ENCODE measurements at regions not wholly inside any gene's neighbourhood (a gene's known extent, or its start where the extent isn't known, plus 50 kb on each side); places are given as distances from the start of the nearest gene placed in this dataset.

DNA sequence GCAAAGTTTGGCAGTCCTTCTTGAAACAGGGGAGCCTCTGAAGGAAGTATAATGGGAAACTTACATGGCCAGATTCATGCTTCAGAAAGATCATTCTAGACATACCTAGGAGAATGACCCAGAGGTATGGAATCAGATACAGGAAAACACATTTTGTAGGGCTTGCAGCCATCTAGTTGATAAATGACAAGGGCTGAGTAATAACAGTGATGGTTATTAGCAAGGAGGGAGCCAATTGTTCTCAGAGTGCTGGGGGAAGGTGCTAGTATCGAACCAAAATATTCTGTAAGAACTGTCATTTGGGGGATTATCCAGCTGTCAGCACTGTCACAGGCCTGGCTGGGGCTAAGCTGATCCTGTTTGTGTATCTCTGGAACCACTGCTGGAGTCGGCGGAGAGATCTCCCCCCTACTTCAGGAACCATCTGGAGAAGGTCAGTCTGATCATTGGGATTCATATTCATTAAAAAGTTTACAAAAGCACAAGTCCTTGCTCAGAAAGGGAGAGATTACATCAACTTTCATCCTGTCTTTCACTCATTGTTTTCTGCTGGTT is 113.8 kb upstream of the THSD7B start:
- no peak overlapping the region for H2AFZ ChIP-seq (ENCODE audit: low read depth, low read length)
- no peak overlapping the region for H3K23ac ChIP-seq (ENCODE audit: low read length in 2 of 2)
- no peak overlapping the region for H3K4me3 ChIP-seq (ENCODE audit: insufficient read depth in 1 of 2, low read depth in 1 of 2, low read length in 2 of 2)
- no peaks in the 10 kb centered on the region for H3K79me1 ChIP-seq (replicated peaks; ENCODE audit: low read length, poor library complexity, severe bottlenecking)
- no peak overlapping the region for H4K8ac ChIP-seq (ENCODE audit: low read length)
- H3K36me3 ChIP-seq (ENCODE audit: control insufficient read depth in 1 of 2, insufficient read depth in 2 of 2, low read depth in 1 of 2, low read length in 2 of 2): no peaks in the 10 kb centered on the region
- no peak overlapping the region for H3K9ac ChIP-seq (ENCODE audit: low read length)
- no peaks in the 10 kb centered on the region for H3K4me1 ChIP-seq (ENCODE audit: control insufficient read depth, insufficient read depth, low read depth, low read length)
- no peaks in the 10 kb centered on the region for H3K9me3 ChIP-seq (ENCODE audit: control insufficient read depth, low read length)
- H3K4ac ChIP-seq (ENCODE audit: low read depth in 1 of 2, low read length in 2 of 2): no peak overlapping the region
- no peak overlapping the region for H3K4me2 ChIP-seq (ENCODE audit: low read length, poor library complexity, severe bottlenecking)
- no peak overlapping the region for H2BK5ac ChIP-seq (ENCODE audit: low read depth, low read length, poor library complexity, severe bottlenecking)
- WGBS: 70% methylated on average over 3 of the region's 3 CpGs
- H2AK5ac ChIP-seq (ENCODE audit: low read length, severe bottlenecking): no peak overlapping the region
- H3K18ac ChIP-seq (ENCODE audit: low read depth in 1 of 2, low read length in 2 of 2): no peak overlapping the region
- DNase-seq: no peak
- no peak overlapping the region for H3K27ac ChIP-seq (ENCODE audit: low read length, poor library complexity, severe bottlenecking)
- H3K14ac ChIP-seq (ENCODE audit: low read length in 2 of 2): no peak overlapping the region
- no peaks in the 10 kb centered on the region for H3K27me3 ChIP-seq (ENCODE audit: control insufficient read depth in 1 of 2, insufficient read depth in 1 of 2, low read length in 2 of 2)
- no peak overlapping the region for H2BK15ac ChIP-seq (ENCODE audit: low read depth, poor library complexity, severe bottlenecking)
- no peak overlapping the region for H2BK120ac ChIP-seq (ENCODE audit: low read depth, low read length)
- no peak overlapping the region for H4K91ac ChIP-seq (ENCODE audit: low read length)
- H2BK12ac ChIP-seq (ENCODE audit: low read length in 2 of 2): no peak overlapping the region

DNA sequence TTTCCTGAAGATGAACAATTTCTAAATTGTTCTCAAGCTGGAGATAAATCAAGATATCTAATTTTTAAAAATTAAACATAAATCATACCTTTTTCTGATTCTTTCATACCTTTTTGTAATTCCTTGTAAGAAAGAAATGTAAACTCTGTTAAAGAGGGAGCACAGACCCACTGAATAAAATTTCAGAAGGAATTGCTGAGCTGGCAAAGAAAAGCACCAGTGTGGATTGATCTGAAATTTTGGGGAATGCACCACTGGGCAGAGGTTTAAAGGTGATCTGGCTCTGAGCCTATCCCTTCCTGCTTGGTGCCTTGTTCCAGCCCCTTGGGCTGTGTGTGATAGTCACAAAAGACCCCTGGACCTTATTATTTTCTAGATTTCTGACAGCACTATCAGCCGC is 118.3 kb upstream of the THSD7B start:
- no peak overlapping the region for H2AFZ ChIP-seq (ENCODE audit: low read depth, low read length)
- H3K4me2 ChIP-seq (ENCODE audit: low read length, poor library complexity, severe bottlenecking): no peak overlapping the region
- H3K4me1 ChIP-seq (ENCODE audit: control insufficient read depth, insufficient read depth, low read depth, low read length): no peaks in the 10 kb centered on the region
- WGBS: no CpG with 5 or more reads among the region's 1 CpG
- no peaks in the 10 kb centered on the region for H3K79me1 ChIP-seq (replicated peaks; ENCODE audit: low read length, poor library complexity, severe bottlenecking)
- H2BK5ac ChIP-seq (ENCODE audit: low read depth, low read length, poor library complexity, severe bottlenecking): no peak overlapping the region
- H2BK12ac ChIP-seq (ENCODE audit: low read length in 2 of 2): no peak overlapping the region
- H4K91ac ChIP-seq (ENCODE audit: low read length): no peak overlapping the region
- no peak for DNase-seq
- no peak overlapping the region for H3K23ac ChIP-seq (ENCODE audit: low read length in 2 of 2)
- H3K9ac ChIP-seq (ENCODE audit: low read length): no peak overlapping the region
- no peak overlapping the region for H3K4me3 ChIP-seq (ENCODE audit: insufficient read depth in 1 of 2, low read depth in 1 of 2, low read length in 2 of 2)
- no peak overlapping the region for H3K4ac ChIP-seq (ENCODE audit: low read depth in 1 of 2, low read length in 2 of 2)
- H2AK5ac ChIP-seq (ENCODE audit: low read length, severe bottlenecking): no peak overlapping the region
- H2BK120ac ChIP-seq (ENCODE audit: low read depth, low read length): no peak overlapping the region
- no peak overlapping the region for H3K14ac ChIP-seq (ENCODE audit: low read length in 2 of 2)
- H4K8ac ChIP-seq (ENCODE audit: low read length): no peak overlapping the region
- H3K27ac ChIP-seq (ENCODE audit: low read length, poor library complexity, severe bottlenecking): no peak overlapping the region
- no peaks in the 10 kb centered on the region for H3K27me3 ChIP-seq (ENCODE audit: control insufficient read depth in 1 of 2, insufficient read depth in 1 of 2, low read length in 2 of 2)
- no peaks in the 10 kb centered on the region for H3K9me3 ChIP-seq (ENCODE audit: control insufficient read depth, low read length)
- no peaks in the 10 kb centered on the region for H3K36me3 ChIP-seq (ENCODE audit: control insufficient read depth in 1 of 2, insufficient read depth in 2 of 2, low read depth in 1 of 2, low read length in 2 of 2)
- no peak overlapping the region for H3K18ac ChIP-seq (ENCODE audit: low read depth in 1 of 2, low read length in 2 of 2)
- H2BK15ac ChIP-seq (ENCODE audit: low read depth, poor library complexity, severe bottlenecking): no peak overlapping the region

DNA sequence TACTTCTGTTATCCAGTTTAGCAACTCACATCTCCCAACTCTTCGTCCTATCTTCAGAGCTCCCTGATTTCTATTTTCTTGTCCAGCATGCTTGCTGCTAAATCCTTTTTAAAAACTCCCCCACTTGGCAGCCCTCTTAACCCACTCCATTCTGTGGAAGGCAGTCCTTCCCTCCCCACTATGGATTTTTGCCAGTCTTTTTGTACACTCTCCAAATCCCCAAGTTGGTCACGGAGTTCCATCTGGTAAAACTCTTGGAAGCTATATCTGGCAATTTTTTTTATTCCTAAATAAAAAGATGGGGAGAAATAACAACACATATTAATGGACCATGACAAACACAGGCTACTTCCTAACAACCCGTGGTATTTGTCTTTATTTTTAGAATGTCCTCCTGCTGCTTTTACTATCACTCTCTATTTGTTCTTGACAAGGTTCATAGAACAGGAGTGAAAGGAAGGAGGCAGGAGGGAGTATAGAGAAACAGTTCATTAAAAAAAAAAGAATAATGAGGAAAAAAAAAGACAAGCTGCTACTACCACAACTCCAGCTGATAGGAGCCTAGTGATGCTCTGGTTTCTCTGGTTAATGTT is 120.0 kb upstream of the THSD7B start:
- H2BK120ac ChIP-seq (ENCODE audit: low read depth, low read length): no peak overlapping the region
- no peaks in the 10 kb centered on the region for H3K79me1 ChIP-seq (replicated peaks; ENCODE audit: low read length, poor library complexity, severe bottlenecking)
- no peak overlapping the region for H3K4me2 ChIP-seq (ENCODE audit: low read length, poor library complexity, severe bottlenecking)
- no peaks in the 10 kb centered on the region for H3K36me3 ChIP-seq (ENCODE audit: control insufficient read depth in 1 of 2, insufficient read depth in 2 of 2, low read depth in 1 of 2, low read length in 2 of 2)
- WGBS: 48% methylated on average over 1 of the region's 3 CpGs
- no peak overlapping the region for H3K4ac ChIP-seq (ENCODE audit: low read depth in 1 of 2, low read length in 2 of 2)
- DNase-seq: no peak
- H3K14ac ChIP-seq (ENCODE audit: low read length in 2 of 2): no peak overlapping the region
- H3K27ac ChIP-seq (ENCODE audit: low read length, poor library complexity, severe bottlenecking): no peak overlapping the region
- H2BK5ac ChIP-seq (ENCODE audit: low read depth, low read length, poor library complexity, severe bottlenecking): no peak overlapping the region
- H3K9ac ChIP-seq (ENCODE audit: low read length): no peak overlapping the region
- H3K27me3 ChIP-seq (ENCODE audit: control insufficient read depth in 1 of 2, insufficient read depth in 1 of 2, low read length in 2 of 2): no peaks in the 10 kb centered on the region
- no peak overlapping the region for H3K23ac ChIP-seq (ENCODE audit: low read length in 2 of 2)
- no peak overlapping the region for H3K4me3 ChIP-seq (ENCODE audit: insufficient read depth in 1 of 2, low read depth in 1 of 2, low read length in 2 of 2)
- H2AFZ ChIP-seq (ENCODE audit: low read depth, low read length): no peak overlapping the region
- H4K91ac ChIP-seq (ENCODE audit: low read length): no peak overlapping the region
- H3K9me3 ChIP-seq (ENCODE audit: control insufficient read depth, low read length): no peaks in the 10 kb centered on the region
- no peak overlapping the region for H2BK12ac ChIP-seq (ENCODE audit: low read length in 2 of 2)
- no peaks in the 10 kb centered on the region for H3K4me1 ChIP-seq (ENCODE audit: control insufficient read depth, insufficient read depth, low read depth, low read length)
- H3K18ac ChIP-seq (ENCODE audit: low read depth in 1 of 2, low read length in 2 of 2): no peak overlapping the region
- no peak overlapping the region for H4K8ac ChIP-seq (ENCODE audit: low read length)
- no peak overlapping the region for H2BK15ac ChIP-seq (ENCODE audit: low read depth, poor library complexity, severe bottlenecking)
- H2AK5ac ChIP-seq (ENCODE audit: low read length, severe bottlenecking): no peak overlapping the region

DNA sequence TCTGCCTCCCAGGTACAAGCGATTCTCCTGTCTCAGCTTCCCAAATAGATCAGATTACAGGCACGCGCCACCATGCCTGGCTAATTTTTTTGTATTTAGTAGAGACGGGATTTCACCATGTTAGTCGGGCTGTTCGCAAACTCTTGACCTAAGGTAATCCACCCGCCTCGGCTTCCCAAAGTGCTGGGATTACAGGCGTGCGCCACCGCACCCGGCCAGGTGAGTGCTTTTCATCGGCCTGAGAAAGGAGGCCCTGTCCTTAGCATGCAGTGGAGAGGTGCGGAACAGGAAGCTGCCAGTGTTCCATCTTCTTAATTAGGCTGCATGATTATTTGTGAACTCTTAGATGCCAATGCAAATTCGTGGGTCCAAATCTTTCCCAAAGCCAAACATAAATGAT is 125.7 kb upstream of the THSD7B start:
- Histone ChIP-seq H4K91ac (ENCODE audit: low read length) (no peak overlapping the region), H4K8ac (ENCODE audit: low read length) (no peak overlapping the region), H3K18ac (ENCODE audit: low read depth in 1 of 2, low read length in 2 of 2) (no peak overlapping the region), H2BK12ac (ENCODE audit: low read length in 2 of 2) (no peak overlapping the region), H3K27ac (ENCODE audit: low read length, poor library complexity, severe bottlenecking) (no peak overlapping the region), H3K27me3 (ENCODE audit: control insufficient read depth in 1 of 2, insufficient read depth in 1 of 2, low read length in 2 of 2) (no peaks in the 10 kb centered on the region), H2AK5ac (ENCODE audit: low read length, severe bottlenecking) (no peak overlapping the region), H3K4ac (ENCODE audit: low read depth in 1 of 2, low read length in 2 of 2) (no peak overlapping the region), H3K79me1 (replicated peaks; ENCODE audit: low read length, poor library complexity, severe bottlenecking) (no peaks in the 10 kb centered on the region), H3K9ac (ENCODE audit: low read length) (no peak overlapping the region), H3K9me3 (ENCODE audit: control insufficient read depth, low read length) (no peaks in the 10 kb centered on the region), H2BK120ac (ENCODE audit: low read depth, low read length) (no peak overlapping the region), H3K23ac (ENCODE audit: low read length in 2 of 2) (no peak overlapping the region), H3K36me3 (ENCODE audit: control insufficient read depth in 1 of 2, insufficient read depth in 2 of 2, low read depth in 1 of 2, low read length in 2 of 2) (no peaks in the 10 kb centered on the region), H2AFZ (ENCODE audit: low read depth, low read length) (no peak overlapping the region), H2BK5ac (ENCODE audit: low read depth, low read length, poor library complexity, severe bottlenecking) (no peak overlapping the region), H3K14ac (ENCODE audit: low read length in 2 of 2) (no peak overlapping the region), H3K4me1 (ENCODE audit: control insufficient read depth, insufficient read depth, low read depth, low read length) (no peaks in the 10 kb centered on the region), H3K4me3 (ENCODE audit: insufficient read depth in 1 of 2, low read depth in 1 of 2, low read length in 2 of 2) (no peak overlapping the region), H2BK15ac (ENCODE audit: low read depth, poor library complexity, severe bottlenecking) (no peak overlapping the region), H3K4me2 (ENCODE audit: low read length, poor library complexity, severe bottlenecking) (no peak overlapping the region)
- 81% methylated on average over 14 of the region's 15 CpGs for WGBS
- DNase-seq: no peak
